GM19023 (cell line): ENCODE measurements at regions not wholly inside any gene's neighbourhood (a gene's known extent, or its start where the extent isn't known, plus 50 kb on each side); places are given as distances from the start of the nearest gene placed in this dataset.

Source experiments
- ATAC-seq: cut with Tn5 transposase; IDR thresholded peaks from one replicate; pipeline ENCODE4 v1.9.1; 2021; ENCODE audit warnings: mild to moderate bottlenecking, moderate library complexity; ENCODE audit not compliant: unreplicated experiment

- ATAC-seq: no peak
Observed at GRCh38 chr4:10947898-10948297, 263.3 kb upstream of the CLNK start.

- ATAC-seq: no peak
Observed at GRCh38 chr4:10944321-10944720, 259.8 kb upstream of the CLNK start.

GRCh38 chr4:10942156-10942555 lies 257.6 kb upstream of the CLNK start:
- no peak for ATAC-seq

- no peak for ATAC-seq
Observed at GRCh38 chr4:10929818-10930217, 245.2 kb upstream of the CLNK start.

- ATAC-seq: no peak
Observed at GRCh38 chr4:10925996-10926395, 241.4 kb upstream of the CLNK start.

- ATAC-seq: no peak
Observed at GRCh38 chr4:10924274-10924673, 239.7 kb upstream of the CLNK start.

GRCh38 chr4:10917566-10917965 lies 233.0 kb upstream of the CLNK start:
- ATAC-seq: no peak

GRCh38 chr4:10898072-10898471 lies 213.5 kb upstream of the CLNK start:
- ATAC-seq: no peak

GRCh38 chr4:10897076-10897475 lies 212.5 kb upstream of the CLNK start:
- ATAC-seq: no peak

GRCh38 chr4:10893395-10893794 lies 208.8 kb upstream of the CLNK start:
- ATAC-seq: no peak

- no peak for ATAC-seq
Observed at GRCh38 chr4:10891866-10892265, 207.3 kb upstream of the CLNK start.

GRCh38 chr4:10889819-10890218 lies 205.3 kb upstream of the CLNK start:
- no peak for ATAC-seq

- no peak for ATAC-seq
Observed at GRCh38 chr4:10879411-10880110, 195.0 kb upstream of the CLNK start.

- no peak for ATAC-seq
Observed at GRCh38 chr4:10878861-10879260, 194.3 kb upstream of the CLNK start.

- ATAC-seq: no peak
Observed at GRCh38 chr4:10877076-10877475, 192.5 kb upstream of the CLNK start.

GRCh38 chr4:10875144-10875799 lies 190.7 kb upstream of the CLNK start:
- ATAC-seq: no peak

GRCh38 chr4:10873809-10874208 lies 189.2 kb upstream of the CLNK start:
- ATAC-seq: no peak

GRCh38 chr4:10872833-10873517 lies 188.4 kb upstream of the CLNK start:
- no peak for ATAC-seq

- ATAC-seq: no peak
Observed at GRCh38 chr4:10866666-10867065, 182.1 kb upstream of the CLNK start.

GRCh38 chr4:10861036-10861435 lies 176.5 kb upstream of the CLNK start:
- no peak for ATAC-seq

GRCh38 chr4:10856271-10856782 lies 171.8 kb upstream of the CLNK start:
- ATAC-seq: no peak

GRCh38 chr4:10853196-10853595 lies 168.6 kb upstream of the CLNK start:
- ATAC-seq: no peak
